Ishikawa (cell line): ENCODE measurements at regions not wholly inside any gene's neighbourhood (a gene's known extent, or its start where the extent isn't known, plus 50 kb on each side); places are given as distances from the start of the nearest gene placed in this dataset.

ENCODE experiments used
- CEBPB ChIP-seq: IDR thresholded peaks from 2 replicates; pipeline ENCODE4 v1.6.1; 2012
- CREB1 ChIP-seq: IDR thresholded peaks from 2 replicates; pipeline ENCODE4 v1.6.1; 2012; ENCODE audit warnings: low read depth
- EGR1 ChIP-seq: IDR thresholded peaks from 2 replicates; pipeline ENCODE4 v1.6.1; 2012
- EP300 ChIP-seq: IDR thresholded peaks from 2 replicates; pipeline ENCODE4 v1.6.1; 2012; ENCODE audit warnings: borderline replicate concordance
- FOXM1 ChIP-seq: IDR thresholded peaks from 2 replicates; pipeline ENCODE4 v1.6.1; 2012; ENCODE audit warnings: low read depth, borderline replicate concordance
- MAX ChIP-seq: IDR thresholded peaks from 2 replicates; pipeline ENCODE4 v1.6.1; 2012
- NFIC ChIP-seq: IDR thresholded peaks from 2 replicates; pipeline ENCODE4 v1.6.1; 2012
- RAD21 ChIP-seq: IDR thresholded peaks from 2 replicates; pipeline ENCODE4 v1.6.1; 2012; ENCODE audit warnings: low read depth
- REST ChIP-seq: IDR thresholded peaks from 2 replicates; pipeline ENCODE4 v1.6.1; 2012; ENCODE audit warnings: low read depth, mild to moderate bottlenecking
- TAF1 ChIP-seq: IDR thresholded peaks from 2 replicates; pipeline ENCODE4 v1.6.1; 2012; ENCODE audit warnings: low read depth, mild to moderate bottlenecking
- TCF12 ChIP-seq: IDR thresholded peaks from 2 replicates; pipeline ENCODE4 v1.6.1; 2012; ENCODE audit warnings: low read depth
- TEAD4 ChIP-seq: IDR thresholded peaks from 2 replicates; pipeline ENCODE4 v1.6.1; 2012
- USF1 ChIP-seq: IDR thresholded peaks from 2 replicates; pipeline ENCODE4 v1.6.1; 2012
- YY1 ChIP-seq: IDR thresholded peaks from 2 replicates; pipeline ENCODE4 v1.6.1; 2012; ENCODE audit warnings: low read depth
- ZBTB7A ChIP-seq: IDR thresholded peaks from 2 replicates; pipeline ENCODE4 v1.6.1; 2012; ENCODE audit warnings: low read depth

GRCh38 chr7:110375068-110375467 is 715.9 kb upstream of the LRRN3 start:
- TF ChIP-seq YY1 (no peak), ZBTB7A (no peak), TCF12 (no peak), CREB1 (no peak), TEAD4 (no peak), REST (no peak), RAD21 (no peak), TAF1 (no peak), CEBPB (no peak), USF1 (no peak), EGR1 (no peak), FOXM1 (no peak), NFIC (no peak), MAX (no peak), EP300 (no peak)

GRCh38 chr7:110382736-110383135 is 708.2 kb upstream of the LRRN3 start:
- no peak for TF ChIP-seq RAD21
- TF ChIP-seq CEBPB: no peak
- no peak for TF ChIP-seq USF1
- no peak for TF ChIP-seq CREB1
- no peak for TF ChIP-seq TEAD4

GRCh38 chr7:110386006-110386405 is 704.9 kb upstream of the LRRN3 start:
- TF ChIP-seq REST (no peak), USF1 (no peak), EGR1 (no peak), TAF1 (no peak), ZBTB7A (no peak), EP300 (no peak), MAX (no peak), FOXM1 (no peak), TCF12 (no peak), RAD21 (no peak), NFIC (no peak), TEAD4 (no peak), CEBPB (no peak), YY1 (no peak), CREB1 (no peak)

GRCh38 chr7:110386913-110387312 is 704.0 kb upstream of the LRRN3 start:
- peak; percentile 24; the same call in 1 of the 2 replicates for TF ChIP-seq MAX
- TF ChIP-seq EP300: peak; percentile 91
- no peak for TF ChIP-seq CEBPB
- no peak for TF ChIP-seq ZBTB7A
- no peak for TF ChIP-seq REST
- TF ChIP-seq CREB1: no peak
- TF ChIP-seq EGR1: no peak
- TF ChIP-seq TEAD4: peak; percentile 98
- peak; percentile 81 for TF ChIP-seq FOXM1
- peak; percentile 28; the same call in 1 of the 2 replicates for TF ChIP-seq YY1
- TF ChIP-seq USF1: no peak
- TF ChIP-seq RAD21: peak; percentile 36
- peak; percentile 93 for TF ChIP-seq TCF12
- TF ChIP-seq TAF1: no peak
- peak; percentile 64; the same call in 1 of the 2 replicates for TF ChIP-seq NFIC
